ENCODE measurements at regions not wholly inside any gene's neighbourhood (a gene's known extent, or its start where the extent isn't known, plus 50 kb on each side); places are given as distances from the start of the nearest gene placed in this dataset.

DNA sequence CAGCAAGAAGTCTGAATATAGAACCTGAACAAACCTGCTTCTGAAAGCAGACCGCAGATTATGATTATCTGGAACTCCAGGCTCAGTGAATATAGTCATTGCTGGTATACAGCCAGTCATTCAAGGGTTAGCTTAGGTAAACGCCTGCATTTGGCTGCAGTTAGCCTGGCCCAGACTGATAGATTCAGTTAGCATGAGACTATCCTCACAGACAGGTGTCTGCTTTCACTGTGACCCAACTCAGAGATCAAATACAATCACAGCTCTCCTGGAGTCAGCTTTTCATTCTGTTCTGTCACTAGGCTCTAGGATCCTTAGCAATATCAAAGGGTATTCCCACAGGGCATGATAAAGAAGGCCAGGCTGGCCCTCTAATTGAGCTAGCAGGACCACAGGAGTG lies 138.6 kb upstream of the PLCXD3 start:
- peaks cover 8% of the 10 kb centered on the region for H3K4me1 Mint-ChIP-seq
- H3K9ac ChIP-seq (ENCODE audit: extremely low read depth, low read length, poor library complexity, severe bottlenecking): no peak overlapping the region

DNA sequence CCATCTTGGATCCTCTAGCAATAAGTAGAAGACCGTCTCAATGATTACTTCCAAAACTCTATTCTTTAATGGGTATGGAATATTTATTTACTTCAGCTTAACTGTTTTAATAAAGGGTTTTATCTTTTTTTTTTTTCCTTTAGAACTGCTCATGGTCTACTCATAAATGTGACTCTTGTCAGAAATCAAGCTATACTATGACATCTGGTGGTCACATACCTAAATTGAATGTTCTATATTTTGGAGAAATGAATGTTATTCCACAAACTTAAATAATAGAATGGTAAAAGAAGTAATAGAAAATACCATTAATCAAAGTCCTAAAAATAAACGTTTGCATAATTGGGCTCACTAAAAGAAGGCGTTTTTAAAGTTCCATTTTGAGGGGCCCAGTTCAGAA lies 131.2 kb upstream of the PLCXD3 start:
- TF ChIP-seq CTCF (conservative IDR thresholded peaks at IDR 0.05): peak; percentile 68
- no peak overlapping the region for H3K4me3 Mint-ChIP-seq
- no peak overlapping the region for H3K27ac Mint-ChIP-seq
- no peaks in the 10 kb centered on the region for H3K9me3 Mint-ChIP-seq
- DNase-seq: no peak
- H3K9me3 ChIP-seq (ENCODE audit: control insufficient read depth, low read length): no peaks in the 10 kb centered on the region
- 59 to 67% methylated on average over 1 to 3 of the region's 3 CpGs for WGBS, 2 experiments (ENCODE audit: insufficient coverage in 1 of 2, insufficient read length in 1 of 2)
- H3K4me1 ChIP-seq (ENCODE audit: control insufficient read depth, insufficient read depth, low read length): peaks cover 2% of the 10 kb centered on the region
- H3K36me3 Mint-ChIP-seq (ENCODE audit: low read depth): no peaks in the 10 kb centered on the region
- peaks cover 4% of the 10 kb centered on the region for H3K27me3 Mint-ChIP-seq (ENCODE audit: insufficient read depth)
- H3K36me3 ChIP-seq (ENCODE audit: control insufficient read depth, insufficient read depth, low read length): no peaks in the 10 kb centered on the region
- no peak overlapping the region for H3K4me3 ChIP-seq (ENCODE audit: low read length)
- H3K27ac ChIP-seq (ENCODE audit: low read depth, low read length): no peak overlapping the region
- peaks cover 14% of the 10 kb centered on the region for H3K4me1 Mint-ChIP-seq
- no peak overlapping the region for H3K9ac ChIP-seq (ENCODE audit: extremely low read depth, low read length, poor library complexity, severe bottlenecking)
- no peaks in the 10 kb centered on the region for H3K27me3 ChIP-seq (ENCODE audit: control insufficient read depth, insufficient read depth, low read length, poor library complexity, severe bottlenecking)

More for the DNA sequence above, 138.6 kb upstream of the PLCXD3 start:
- no peaks in the 10 kb centered on the region for H3K9me3 ChIP-seq (ENCODE audit: control insufficient read depth, low read length)
- no peak for DNase-seq
- H3K27ac ChIP-seq (ENCODE audit: low read depth, low read length): no peak overlapping the region
- WGBS, 2 experiments (ENCODE audit: insufficient coverage in 1 of 2, insufficient read length in 1 of 2): 68 to 79% methylated on average over 2 of the region's 2 CpGs
- H3K4me1 ChIP-seq (ENCODE audit: control insufficient read depth, insufficient read depth, low read length): peaks cover 11% of the 10 kb centered on the region
- no peaks in the 10 kb centered on the region for H3K36me3 ChIP-seq (ENCODE audit: control insufficient read depth, insufficient read depth, low read length)
- H3K4me3 Mint-ChIP-seq: no peak overlapping the region
- H3K36me3 Mint-ChIP-seq (ENCODE audit: low read depth): no peaks in the 10 kb centered on the region
- no peaks in the 10 kb centered on the region for H3K27me3 ChIP-seq (ENCODE audit: control insufficient read depth, insufficient read depth, low read length, poor library complexity, severe bottlenecking)
- H3K27me3 Mint-ChIP-seq (ENCODE audit: insufficient read depth): no peaks in the 10 kb centered on the region
- no peak for TF ChIP-seq CTCF (conservative IDR thresholded peaks at IDR 0.05)
- no peak overlapping the region for H3K27ac Mint-ChIP-seq
- no peak overlapping the region for H3K4me3 ChIP-seq (ENCODE audit: low read length)
- H3K9me3 Mint-ChIP-seq: no peaks in the 10 kb centered on the region

DNA sequence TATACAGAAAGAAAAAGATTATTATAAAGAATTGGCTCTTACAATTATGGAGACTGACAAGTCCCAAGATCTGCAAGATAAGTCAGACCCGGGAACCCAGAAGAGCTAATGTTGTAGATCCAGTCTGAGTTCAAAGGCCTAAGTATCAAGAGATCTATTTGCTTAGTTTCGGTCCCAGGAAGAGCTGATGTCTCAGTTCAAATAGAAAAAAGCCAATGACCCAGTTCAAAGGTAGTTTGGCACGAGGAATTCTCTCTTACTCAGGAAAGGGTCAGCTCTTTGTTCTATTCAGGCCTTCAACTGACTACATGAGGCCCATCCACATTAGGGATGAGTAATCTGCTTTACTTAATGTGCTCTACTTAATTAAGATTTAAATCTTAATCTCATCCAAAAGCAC lies 128.3 kb upstream of the PLCXD3 start:
- Histone ChIP-seq H3K4me3 (ENCODE audit: low read length) (no peak overlapping the region), H3K4me1 (ENCODE audit: control insufficient read depth, insufficient read depth, low read length) (peaks cover 2% of the 10 kb centered on the region), H3K27ac (ENCODE audit: low read depth, low read length) (no peak overlapping the region), H3K27me3 (ENCODE audit: control insufficient read depth, insufficient read depth, low read length, poor library complexity, severe bottlenecking) (no peaks in the 10 kb centered on the region), H3K36me3 (ENCODE audit: control insufficient read depth, insufficient read depth, low read length) (no peaks in the 10 kb centered on the region), H3K9ac (ENCODE audit: extremely low read depth, low read length, poor library complexity, severe bottlenecking) (no peak overlapping the region), H3K9me3 (ENCODE audit: control insufficient read depth, low read length) (no peaks in the 10 kb centered on the region)
- peaks cover 14% of the 10 kb centered on the region for H3K4me1 Mint-ChIP-seq
- no peak overlapping the region for H3K4me3 Mint-ChIP-seq
- no peak overlapping the region for H3K27ac Mint-ChIP-seq
- peaks cover 5% of the 10 kb centered on the region for H3K9me3 Mint-ChIP-seq
- H3K27me3 Mint-ChIP-seq (ENCODE audit: insufficient read depth): peaks cover 4% of the 10 kb centered on the region
- no peak for TF ChIP-seq CTCF (conservative IDR thresholded peaks at IDR 0.05)
- 87 to 90% methylated on average over 3 of the region's 3 CpGs for WGBS, 2 experiments (ENCODE audit: insufficient coverage in 1 of 2, insufficient read length in 1 of 2)
- no peaks in the 10 kb centered on the region for H3K36me3 Mint-ChIP-seq (ENCODE audit: low read depth)
- no peak for DNase-seq
